Endothelial cell of umbilical vein (primary cell): ENCODE measurements at regions not wholly inside any gene's neighbourhood (a gene's known extent, or its start where the extent isn't known, plus 50 kb on each side); places are given as distances from the start of the nearest gene placed in this dataset.

Experiments
- EZH2 ChIP-seq: IDR thresholded peaks from 2 replicates; pipeline ENCODE4 v1.6.1; 2012; ENCODE audit warnings: borderline replicate concordance, low read depth, mild to moderate bottlenecking, moderate library complexity, low read length, inconsistent platforms; ENCODE audit not compliant: severe bottlenecking
- FOS ChIP-seq: IDR thresholded peaks from 2 replicates; pipeline ENCODE4 v1.6.1; 2011; ENCODE audit warnings: mild to moderate bottlenecking, low read length, moderate library complexity, borderline replicate concordance; ENCODE audit not compliant: insufficient read depth
- GATA2 ChIP-seq: IDR thresholded peaks from 2 replicates; pipeline ENCODE4 v1.7.0; 2011; ENCODE audit warnings: low read depth, mild to moderate bottlenecking, moderate library complexity, mixed read lengths, low read length; ENCODE audit not compliant: insufficient read length, insufficient read depth
- POLR2A ChIP-seq: IDR thresholded peaks from 2 replicates; pipeline ENCODE4 v1.6.1; 2012; ENCODE audit warnings: low read depth, mild to moderate bottlenecking, control low read depth, low read length
- TF ChIP-seq, protein P1 (sequence below), 2 donors: IDR thresholded peaks; 1 replicate in 1 of 2; 2 replicates in 1 of 2; pipeline ENCODE4 v1.5.1; 2011; ENCODE audit warnings: low read length in 2 of 2, mild to moderate bottlenecking in 2 of 2, moderate library complexity in 2 of 2, control low read depth in 1 of 2, inconsistent platforms in 1 of 2, low read depth in 1 of 2; ENCODE audit not compliant: insufficient read depth in 1 of 2; ENCODE audit errors: extremely low read depth in 1 of 2

DNA sequence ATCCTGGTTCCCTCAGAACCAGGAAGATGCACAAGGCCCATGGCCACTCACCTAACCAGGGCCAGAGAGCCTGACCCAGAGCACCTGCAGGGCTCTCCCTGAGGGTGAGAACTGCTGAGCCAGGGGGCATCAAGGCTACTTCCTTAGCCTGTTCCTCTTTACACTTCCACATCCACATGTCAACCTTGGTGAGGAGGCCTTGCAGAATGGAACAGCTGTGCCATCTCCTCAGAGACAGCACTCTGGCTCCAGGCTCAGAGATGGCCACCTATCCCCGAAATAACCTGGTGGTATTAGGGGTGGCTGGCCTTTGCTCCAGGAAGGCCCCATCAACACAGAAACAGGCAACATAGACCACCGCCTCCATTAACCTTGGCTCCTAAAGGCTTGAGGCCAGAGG, 473.0 kb downstream of the RPS24 start:
- TF ChIP-seq EZH2 (no peak), GATA2 (no peak), FOS (no peak), POLR2A (no peak)
- TF ChIP-seq, protein P1, sequence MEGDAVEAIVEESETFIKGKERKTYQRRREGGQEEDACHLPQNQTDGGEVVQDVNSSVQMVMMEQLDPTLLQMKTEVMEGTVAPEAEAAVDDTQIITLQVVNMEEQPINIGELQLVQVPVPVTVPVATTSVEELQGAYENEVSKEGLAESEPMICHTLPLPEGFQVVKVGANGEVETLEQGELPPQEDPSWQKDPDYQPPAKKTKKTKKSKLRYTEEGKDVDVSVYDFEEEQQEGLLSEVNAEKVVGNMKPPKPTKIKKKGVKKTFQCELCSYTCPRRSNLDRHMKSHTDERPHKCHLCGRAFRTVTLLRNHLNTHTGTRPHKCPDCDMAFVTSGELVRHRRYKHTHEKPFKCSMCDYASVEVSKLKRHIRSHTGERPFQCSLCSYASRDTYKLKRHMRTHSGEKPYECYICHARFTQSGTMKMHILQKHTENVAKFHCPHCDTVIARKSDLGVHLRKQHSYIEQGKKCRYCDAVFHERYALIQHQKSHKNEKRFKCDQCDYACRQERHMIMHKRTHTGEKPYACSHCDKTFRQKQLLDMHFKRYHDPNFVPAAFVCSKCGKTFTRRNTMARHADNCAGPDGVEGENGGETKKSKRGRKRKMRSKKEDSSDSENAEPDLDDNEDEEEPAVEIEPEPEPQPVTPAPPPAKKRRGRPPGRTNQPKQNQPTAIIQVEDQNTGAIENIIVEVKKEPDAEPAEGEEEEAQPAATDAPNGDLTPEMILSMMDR (IDR thresholded peaks at IDR 0.05; ENCODE audit: extremely low read depth in 1 of 2, insufficient read depth in 1 of 2, low read depth in 1 of 2, low read length in 2 of 2), result no peak
